Skin epidermis (tissue), 12 donors: ENCODE measurements at regions not wholly inside any gene's neighbourhood (a gene's known extent, or its start where the extent isn't known, plus 50 kb on each side); places are given as distances from the start of the nearest gene placed in this dataset.

Source experiments
- H3K27ac ChIP-seq, 21 experiments: fragments of 200-600 bp; sonication (generic) in 11 of 21; one replicate each; pipeline ENCODE4 v1.5.0; 2020; ENCODE audit warnings: mild to moderate bottlenecking in 3 of 21, inconsistent platforms in 2 of 21, moderate library complexity in 2 of 21
- H3K4me3 ChIP-seq, 7 experiments: fragments of 200-600 bp; sonication (generic) in 2 of 7; one replicate each; pipeline ENCODE4 v1.5.0; 2020; ENCODE audit warnings: inconsistent platforms in 2 of 7, mild to moderate bottlenecking in 2 of 7, moderate library complexity in 1 of 7

DNA sequence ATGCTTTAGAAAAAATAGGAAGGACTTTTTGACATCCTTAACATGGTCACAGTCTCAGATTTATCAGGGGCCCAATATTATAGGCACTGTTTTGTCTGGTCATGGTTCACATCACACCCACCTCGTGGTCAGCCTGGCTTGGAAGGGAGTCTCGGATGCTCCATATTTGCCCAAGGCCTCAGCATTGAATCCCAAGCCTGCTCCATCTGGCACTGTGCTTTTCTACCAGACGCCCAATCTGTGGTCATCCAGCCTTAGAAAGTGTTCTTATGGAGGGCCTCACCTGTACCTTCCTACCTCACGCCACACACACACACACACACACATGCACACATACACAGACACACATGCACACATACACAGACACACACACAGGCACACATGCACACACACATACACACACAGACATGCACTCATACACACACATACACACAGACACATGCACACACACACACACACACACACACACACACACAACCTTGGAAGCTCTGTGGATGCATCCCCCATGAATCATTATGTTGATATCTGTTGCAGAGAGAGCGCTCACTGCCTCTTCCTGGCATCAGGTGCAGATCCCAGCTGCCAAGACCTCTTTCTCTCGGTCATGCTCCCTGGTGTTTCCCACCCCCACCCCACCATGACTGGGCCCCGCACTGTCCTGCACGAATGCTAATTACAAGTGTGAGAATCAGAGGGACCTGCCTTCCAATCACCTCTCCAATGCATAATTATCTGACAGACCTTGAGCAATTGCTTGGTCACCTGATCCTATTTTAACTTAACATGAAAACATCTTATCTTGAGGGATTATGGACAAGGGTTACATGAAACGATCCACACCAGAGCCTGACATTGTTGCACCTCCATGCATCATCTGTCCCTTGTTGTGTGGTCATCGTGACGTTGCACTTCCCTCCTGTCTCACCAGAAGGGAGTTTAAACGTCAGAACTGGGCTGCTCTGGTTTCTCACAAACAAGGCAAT is 122.7 kb upstream of the TMEM72 start:
- Histone ChIP-seq H3K4me3 (no peak overlapping the region), H3K27ac (no peak overlapping the region)

DNA sequence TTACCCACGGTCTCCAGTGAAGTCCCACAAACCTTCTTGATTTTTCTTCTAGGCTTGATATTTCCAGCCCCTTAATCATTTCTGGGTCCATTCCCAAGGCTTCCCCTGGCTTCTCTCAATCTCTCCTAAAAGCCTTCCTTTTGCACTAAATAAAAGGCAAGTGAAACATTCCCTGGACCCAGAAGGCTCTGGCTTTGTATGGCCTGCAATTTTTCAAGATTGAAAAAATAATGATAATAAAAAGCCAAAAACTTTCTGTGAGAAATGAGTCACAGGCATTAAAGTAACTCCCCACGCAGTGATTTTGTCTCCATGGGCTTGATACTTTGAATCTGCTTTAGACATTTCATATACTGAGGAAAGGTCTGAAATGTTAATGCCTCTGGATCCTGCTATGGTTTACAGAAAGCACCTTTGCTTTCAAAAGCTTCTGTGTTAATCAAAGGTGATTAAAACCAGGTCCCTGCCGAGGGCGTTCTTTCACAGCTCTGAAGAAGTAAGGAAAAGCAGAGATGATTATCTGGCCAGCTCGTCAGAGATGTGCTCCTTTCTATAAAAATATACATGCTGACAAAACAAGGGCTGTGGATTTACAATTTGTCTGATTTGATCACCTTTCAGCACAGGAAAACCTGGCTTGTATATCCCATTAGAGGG is 118.9 kb upstream of the TMEM72 start:
- no peak overlapping the region for H3K4me3 ChIP-seq
- no peak overlapping the region for H3K27ac ChIP-seq

DNA sequence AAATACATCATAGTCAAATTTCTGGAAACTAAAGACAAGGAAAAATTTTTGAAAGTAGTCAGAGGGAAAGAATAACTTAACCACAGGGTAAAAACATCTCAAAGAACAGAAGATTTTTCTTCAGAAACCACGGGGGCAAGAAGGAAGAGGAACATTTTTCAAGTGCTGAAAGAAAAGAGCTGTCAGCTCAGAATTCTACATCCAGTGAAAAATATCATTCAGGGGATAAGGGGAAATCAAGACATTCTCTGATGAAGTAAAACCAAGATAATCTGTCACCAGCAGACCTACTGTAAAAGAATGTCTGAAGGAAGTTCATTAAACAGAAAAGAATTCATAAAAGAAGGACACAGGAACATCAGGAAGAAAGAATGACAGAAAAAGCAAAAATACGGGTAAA is 111.2 kb upstream of the TMEM72 start:
- Histone ChIP-seq H3K27ac (no peak overlapping the region), H3K4me3 (no peak overlapping the region)

DNA sequence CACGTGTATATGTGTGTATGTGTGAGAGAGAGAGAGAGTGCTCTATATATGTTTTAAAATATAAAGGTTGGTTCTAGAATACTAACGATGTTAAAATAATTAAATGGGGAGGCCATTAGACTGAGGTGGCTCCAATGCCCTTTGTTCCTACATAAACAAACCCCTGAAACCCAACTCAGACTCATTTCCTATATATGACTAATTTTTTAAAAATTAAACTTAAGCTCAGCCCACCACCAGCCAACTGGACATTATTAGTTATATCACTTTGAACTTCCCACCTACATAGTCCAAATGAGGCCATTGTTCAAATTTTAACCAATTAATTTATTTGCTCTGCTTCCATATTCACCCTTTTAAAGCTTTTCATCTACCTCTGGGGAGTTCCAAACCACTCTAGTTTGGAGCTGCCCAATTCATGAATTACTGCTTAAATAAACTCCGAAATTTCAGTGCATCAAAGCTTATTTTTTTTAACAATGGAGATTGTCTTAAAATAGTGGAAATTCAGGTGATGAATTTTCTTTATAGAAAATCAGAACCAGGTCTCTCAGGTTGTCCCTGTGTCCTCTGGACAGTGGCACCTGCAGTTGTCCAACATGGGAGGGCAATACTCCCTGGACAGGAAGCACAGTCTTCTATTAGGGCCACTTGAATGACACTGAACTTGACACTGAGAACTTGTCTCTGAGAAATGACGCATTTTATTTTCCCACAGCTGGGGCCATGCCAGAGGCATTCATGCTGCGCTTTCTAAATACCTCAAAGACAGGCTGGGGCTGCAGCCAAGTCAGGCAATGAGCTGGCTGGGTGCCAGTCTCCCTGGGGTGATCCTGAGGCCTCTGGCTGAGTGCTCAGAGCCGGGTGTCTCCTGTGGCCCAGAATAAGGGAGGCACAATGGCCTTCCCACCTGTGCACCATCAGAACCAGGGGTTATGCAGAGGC is 109.5 kb upstream of the TMEM72 start:
- no peak overlapping the region for H3K4me3 ChIP-seq
- H3K27ac ChIP-seq: no peak overlapping the region

- no peak overlapping the region for H3K27ac ChIP-seq
Observed at GRCh38 chr10:44803862-44804261, 107.3 kb upstream of the TMEM72 start.

DNA sequence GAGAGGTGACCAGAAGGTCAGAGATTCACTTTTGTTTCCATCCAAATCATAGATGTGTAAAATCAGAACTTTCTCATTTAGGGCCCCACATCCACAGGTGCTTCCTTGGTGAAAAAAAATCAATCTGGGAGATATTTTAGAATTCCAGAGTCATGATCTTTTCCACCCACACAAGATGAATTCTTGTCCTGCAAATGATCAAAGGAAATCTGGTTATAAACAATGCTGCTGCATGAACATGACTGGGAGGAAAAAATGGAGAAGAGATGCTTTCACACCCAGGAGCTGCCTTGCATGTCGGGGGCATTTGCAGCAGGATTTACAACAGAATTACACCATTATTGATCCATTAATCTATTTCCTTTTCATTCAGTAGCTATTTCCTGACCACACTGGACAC is 106.5 kb upstream of the TMEM72 start:
- Histone ChIP-seq H3K27ac (no peak overlapping the region), H3K4me3 (no peak overlapping the region)

More at GRCh38 chr10:44803862-44804261, 107.3 kb upstream of the TMEM72 start:
- no peak overlapping the region for H3K4me3 ChIP-seq

- no peak overlapping the region for H3K4me3 ChIP-seq
- no peak overlapping the region for H3K27ac ChIP-seq
Observed at GRCh38 chr10:44805466-44806210, 105.5 kb upstream of the TMEM72 start.

GRCh38 chr10:44806950-44807349 is 104.2 kb upstream of the TMEM72 start:
- H3K27ac ChIP-seq: no peak overlapping the region

GRCh38 chr10:44807451-44807850 is 103.7 kb upstream of the TMEM72 start:
- H3K4me3 ChIP-seq: no peak overlapping the region
- H3K27ac ChIP-seq: no peak overlapping the region

More at GRCh38 chr10:44806950-44807349, 104.2 kb upstream of the TMEM72 start:
- H3K4me3 ChIP-seq: no peak overlapping the region

DNA sequence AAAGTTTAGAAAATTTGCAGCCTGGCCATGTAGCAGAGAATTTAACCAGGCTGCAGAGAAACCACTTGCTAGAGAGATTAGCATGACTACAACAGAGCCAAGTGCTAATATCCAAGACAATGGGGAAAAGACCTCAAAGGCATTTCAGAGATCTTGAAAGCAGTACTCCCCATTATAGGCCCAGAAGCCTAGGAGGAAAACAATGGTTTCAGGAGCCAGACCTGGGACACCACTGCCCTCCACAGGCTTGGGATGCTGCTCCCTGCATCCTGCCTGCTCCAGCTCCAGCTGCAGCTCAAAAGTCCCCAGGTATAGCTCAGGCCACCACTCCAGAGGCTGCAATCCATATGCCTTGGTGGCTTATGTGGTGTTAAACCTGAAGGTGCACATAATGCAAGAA is 101.5 kb upstream of the TMEM72 start:
- Histone ChIP-seq H3K27ac (no peak overlapping the region), H3K4me3 (no peak overlapping the region)

DNA sequence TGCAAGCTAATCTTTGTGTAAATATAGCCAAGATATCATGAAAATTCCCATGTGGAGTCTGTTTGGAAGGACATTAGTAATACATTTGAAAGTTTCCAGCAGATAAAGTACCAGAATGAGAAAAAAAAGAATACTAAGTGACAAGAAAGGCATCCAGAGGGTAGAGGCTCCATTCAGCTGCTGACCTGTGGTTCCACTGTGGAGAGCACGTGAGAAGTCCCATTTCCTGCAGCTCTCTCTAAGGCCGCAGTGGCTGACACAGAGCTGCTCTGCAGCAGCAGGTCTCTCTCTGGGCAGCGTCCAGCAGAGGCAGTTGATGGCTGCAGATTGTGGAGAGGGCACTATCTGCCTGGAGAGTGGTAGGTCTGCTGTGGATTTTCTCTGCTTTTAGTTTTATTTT is 100.1 kb upstream of the TMEM72 start:
- no peak overlapping the region for H3K27ac ChIP-seq
- H3K4me3 ChIP-seq: no peak overlapping the region

DNA sequence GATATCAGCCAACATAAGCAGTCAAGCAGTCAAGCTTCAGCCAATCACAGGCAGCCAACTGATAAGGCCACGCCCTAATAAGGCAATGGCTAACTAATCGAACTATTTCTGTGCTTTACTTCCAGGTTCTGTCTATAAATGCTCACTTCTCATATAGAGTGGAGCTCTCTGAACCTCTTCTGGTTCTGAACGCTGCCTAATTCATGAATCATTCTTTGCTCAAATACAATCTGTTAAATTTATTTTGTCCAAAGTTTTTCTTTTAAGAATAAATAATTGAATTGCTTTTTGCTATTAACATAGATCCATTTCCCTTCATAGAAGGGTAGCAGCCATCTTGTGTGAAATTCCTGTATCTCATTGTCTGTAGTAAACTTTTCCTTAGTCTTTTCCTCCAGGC is 97.9 kb upstream of the TMEM72 start:
- Histone ChIP-seq H3K27ac (no peak overlapping the region), H3K4me3 (no peak overlapping the region)

DNA sequence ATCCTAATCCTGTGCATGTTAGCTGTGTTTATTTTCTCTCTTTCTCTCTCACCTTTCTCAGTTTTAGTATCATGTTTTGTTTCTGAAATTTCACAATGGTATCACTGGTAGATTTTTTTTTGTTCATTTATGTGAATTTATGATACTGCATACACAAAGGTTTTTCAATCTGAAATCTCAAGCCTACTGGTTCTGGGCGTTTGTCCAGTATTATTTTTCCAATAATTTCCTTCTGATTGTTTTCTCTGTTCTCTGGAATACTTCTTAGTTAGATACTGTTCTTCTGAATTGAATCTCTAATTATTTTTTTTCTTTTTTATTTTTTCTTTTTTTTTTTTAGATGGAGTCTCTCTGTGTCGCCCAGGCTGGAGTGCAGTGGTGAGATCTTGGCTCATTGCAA is 96.2 kb upstream of the TMEM72 start:
- no peak overlapping the region for H3K4me3 ChIP-seq
- no peak overlapping the region for H3K27ac ChIP-seq

DNA sequence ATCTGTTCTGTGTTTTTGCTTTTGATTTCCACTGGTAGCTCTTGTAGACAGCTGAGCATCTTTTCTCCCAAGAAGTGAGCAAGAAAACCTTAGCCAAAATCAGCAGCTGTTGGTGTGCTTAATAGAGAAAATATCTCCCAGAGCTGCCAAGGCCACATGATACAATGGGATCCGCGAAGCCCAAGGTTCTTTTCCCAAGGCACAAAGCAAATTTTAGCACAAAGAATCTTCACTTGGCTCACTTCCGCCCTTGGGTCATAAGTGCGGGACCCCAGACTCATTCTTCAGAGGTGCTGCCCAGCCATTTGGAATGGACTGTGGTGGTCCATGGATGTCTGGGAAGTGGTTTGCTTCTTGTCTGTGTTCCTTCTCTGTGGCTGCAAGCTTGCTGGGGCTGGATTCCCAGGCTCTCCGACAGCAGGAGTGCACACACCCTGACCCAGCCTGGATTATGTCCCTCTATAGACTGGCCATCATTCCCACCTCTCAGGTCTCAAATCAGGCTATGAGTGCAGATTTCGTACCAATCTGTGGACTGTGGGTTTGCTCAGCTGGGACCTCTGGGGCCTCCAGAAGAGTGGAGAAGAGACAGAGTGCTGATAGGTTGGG is 93.0 kb upstream of the TMEM72 start:
- H3K27ac ChIP-seq: no peak overlapping the region

DNA sequence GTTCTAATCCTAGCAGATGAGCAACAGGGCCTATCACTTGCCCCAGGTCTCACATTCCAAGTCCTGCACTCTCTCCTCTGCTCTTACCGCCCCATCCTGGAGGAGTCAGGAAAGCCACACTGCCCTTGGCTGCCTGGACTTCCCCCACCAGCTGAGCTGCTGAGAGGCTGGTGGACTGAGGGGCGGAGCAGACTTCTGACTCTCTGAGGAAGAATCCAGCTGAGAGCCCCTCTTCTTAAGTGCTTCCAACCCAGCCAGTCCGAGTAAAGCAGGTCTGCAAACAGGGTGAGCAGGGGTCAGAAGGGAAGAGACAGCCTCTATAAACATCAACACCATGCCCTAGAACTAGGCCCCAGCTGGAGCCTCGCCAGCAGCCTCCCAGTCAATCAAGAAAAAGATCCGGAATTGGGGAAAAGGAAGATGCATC is 92.4 kb upstream of the TMEM72 start:
- H3K4me3 ChIP-seq: no peak overlapping the region
- H3K27ac ChIP-seq: no peak overlapping the region

More for the DNA sequence above, 93.0 kb upstream of the TMEM72 start:
- no peak overlapping the region for H3K4me3 ChIP-seq

DNA sequence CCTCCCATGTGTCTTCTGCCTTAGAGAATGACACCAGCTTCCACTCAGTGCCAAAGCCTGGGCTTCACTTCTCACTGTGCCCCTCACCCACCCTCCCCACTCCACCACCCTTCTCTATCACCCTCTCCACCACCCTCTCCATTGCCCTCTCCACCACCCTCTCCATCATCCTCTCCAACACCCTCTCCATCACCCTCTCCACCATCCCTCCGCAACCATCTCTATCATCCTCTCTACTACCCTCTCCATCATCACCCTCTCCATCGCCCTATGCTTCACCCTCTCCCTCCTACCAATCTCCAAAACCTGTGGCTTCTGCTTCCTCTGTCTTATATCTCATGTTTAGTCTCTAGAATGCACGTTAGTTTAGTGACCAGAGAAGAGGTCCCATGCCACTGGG is 91.0 kb upstream of the TMEM72 start:
- Histone ChIP-seq H3K27ac (no peak overlapping the region), H3K4me3 (no peak overlapping the region)

DNA sequence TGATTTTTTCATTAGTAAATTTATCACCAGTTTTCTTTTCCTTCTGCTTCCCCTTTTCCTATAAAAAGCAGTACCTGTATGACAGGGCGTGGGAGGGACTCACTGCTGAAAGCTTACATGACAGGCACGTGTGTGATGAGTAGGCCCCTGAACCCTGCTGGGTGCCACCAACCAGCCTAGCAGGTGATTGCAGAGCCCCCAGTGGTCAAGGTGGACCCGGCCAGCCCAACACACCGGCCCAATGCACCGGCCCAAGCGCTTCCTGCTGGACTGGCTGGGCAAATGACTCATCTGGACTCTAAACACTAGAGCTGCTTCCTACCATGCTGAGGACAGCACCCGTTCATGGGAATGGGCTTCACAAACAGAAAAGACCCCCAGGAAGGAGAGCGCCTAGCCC is 89.8 kb upstream of the TMEM72 start:
- Histone ChIP-seq H3K27ac (no peak overlapping the region), H3K4me3 (no peak overlapping the region)

DNA sequence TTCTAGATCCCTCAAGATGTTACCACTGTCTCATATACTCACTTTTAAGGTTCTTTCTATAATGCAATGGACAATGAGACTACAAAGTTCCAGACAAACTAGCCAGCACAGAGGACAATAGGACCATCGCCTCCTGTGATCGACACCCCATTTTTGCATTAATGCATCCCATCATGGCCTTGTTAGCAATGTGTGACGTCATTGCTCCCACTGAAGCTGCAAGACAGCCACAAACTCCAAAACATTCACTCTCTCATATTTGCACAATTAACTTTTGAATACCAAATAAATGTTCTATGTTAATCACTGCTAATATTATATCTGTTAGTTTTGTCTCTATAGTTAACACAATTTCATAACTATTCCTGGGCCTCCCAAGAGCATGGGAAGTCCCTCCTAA is 88.8 kb upstream of the TMEM72 start:
- H3K27ac ChIP-seq: no peak overlapping the region
- no peak overlapping the region for H3K4me3 ChIP-seq

DNA sequence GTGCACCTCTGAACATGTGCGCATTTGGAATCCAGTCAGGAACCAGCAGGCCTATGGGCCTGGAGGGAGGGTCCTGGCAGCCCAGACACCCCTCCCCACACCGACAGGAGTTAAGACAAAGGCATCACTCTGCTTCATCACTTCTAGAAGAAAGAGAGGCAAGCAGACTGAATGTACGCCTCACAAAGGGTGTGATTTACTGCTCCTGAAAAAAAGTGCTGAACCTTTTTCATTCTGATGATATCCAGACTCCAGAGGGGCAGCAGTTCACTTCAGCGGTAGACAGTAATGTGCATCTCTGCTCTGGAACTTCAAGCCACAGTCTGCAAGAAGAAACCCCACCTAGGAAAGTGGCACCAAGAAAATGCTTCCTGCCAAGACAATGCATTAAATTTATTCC is 88.2 kb upstream of the TMEM72 start:
- Histone ChIP-seq H3K27ac (no peak overlapping the region), H3K4me3 (no peak overlapping the region)
